ENCODE measurements at regions not wholly inside any gene's neighbourhood (a gene's known extent, or its start where the extent isn't known, plus 50 kb on each side); places are given as distances from the start of the nearest gene placed in this dataset.

GRCh38 chr13:110018009-110018408, 231.6 kb upstream of the IRS2 start:
- TF ChIP-seq CTCF (IDR thresholded peaks at IDR 0.05), result no peak
- TF ChIP-seq POLR2A (IDR thresholded peaks at IDR 0.05), result no peak
